ENCODE measurements at regions not wholly inside any gene's neighbourhood (a gene's known extent, or its start where the extent isn't known, plus 50 kb on each side); places are given as distances from the start of the nearest gene placed in this dataset.

GRCh38 chr5:63822614-63823013 is 139.6 kb downstream of the HTR1A start (continued):
- TF ChIP-seq SIN3A (conservative IDR thresholded peaks at IDR 0.05 in 1 of 2, IDR thresholded peaks at IDR 0.05 in 1 of 2; ENCODE audit: low read depth in 1 of 2, low read length in 2 of 2) = no peak

Measured in H1 (cell line).